Osteoblast (primary cell): ENCODE measurements at regions not wholly inside any gene's neighbourhood (a gene's known extent, or its start where the extent isn't known, plus 50 kb on each side); places are given as distances from the start of the nearest gene placed in this dataset.

Source experiments
- DNase-seq: peaks from one replicate; pipeline ENCODE4 v3.0.0; 2011; ENCODE audit warnings: low spot score, mixed read lengths; ENCODE audit not compliant: insufficient read length; ENCODE audit errors: missing footprints
- H2AFZ ChIP-seq: 2 replicates; pipeline ENCODE4 v1.6.0; 2011; ENCODE audit warnings: mild to moderate bottlenecking, low read length
- H3K27ac ChIP-seq: 2 replicates; pipeline ENCODE4 v1.5.1; 2011; ENCODE audit warnings: mild to moderate bottlenecking, low read depth, low read length, moderate library complexity
- H3K27me3 ChIP-seq: 2 replicates; pipeline ENCODE4 v1.6.0; 2012; ENCODE audit warnings: mild to moderate bottlenecking, control low read depth, inconsistent platforms, low read length, moderate library complexity; ENCODE audit not compliant: insufficient read depth
- H3K36me3 ChIP-seq: 2 replicates; pipeline ENCODE4 v1.5.1; 2011; ENCODE audit warnings: mild to moderate bottlenecking, low read length, control low read depth, moderate library complexity; ENCODE audit not compliant: insufficient read depth
- H3K4me1 ChIP-seq: 2 replicates; pipeline ENCODE4 v1.5.1; 2011; ENCODE audit warnings: mild to moderate bottlenecking, low read length, control low read depth, moderate library complexity; ENCODE audit not compliant: insufficient read depth
- H3K4me2 ChIP-seq: 2 replicates; pipeline ENCODE4 v1.6.0; 2011; ENCODE audit warnings: mild to moderate bottlenecking, low read length; ENCODE audit not compliant: insufficient read depth
- H3K4me3 ChIP-seq: fragments of 200-600 bp; sonication (generic); 3 replicates; pipeline ENCODE4 v1.5.1; 2012; ENCODE audit warnings: mild to moderate bottlenecking, low read length, inconsistent platforms; ENCODE audit not compliant: insufficient read depth
- H3K79me2 ChIP-seq: 2 replicates; pipeline ENCODE4 v1.6.0; 2012; ENCODE audit warnings: mild to moderate bottlenecking, low read length, control low read depth, inconsistent platforms; ENCODE audit not compliant: insufficient read depth
- H3K9me3 ChIP-seq: 2 replicates; pipeline ENCODE4 v1.5.1; 2011; ENCODE audit warnings: low read depth, low read length, control low read depth
- H4K20me1 ChIP-seq: 2 replicates; pipeline ENCODE4 v1.6.0; 2012; ENCODE audit warnings: mild to moderate bottlenecking, low read length, control low read depth; ENCODE audit not compliant: insufficient read depth
- TF ChIP-seq, protein P1 (sequence below): IDR thresholded peaks from 2 replicates; pipeline ENCODE4 v1.5.1; 2011; ENCODE audit warnings: mild to moderate bottlenecking, low read depth, low read length, moderate library complexity; ENCODE audit errors: extremely low read depth

DNA sequence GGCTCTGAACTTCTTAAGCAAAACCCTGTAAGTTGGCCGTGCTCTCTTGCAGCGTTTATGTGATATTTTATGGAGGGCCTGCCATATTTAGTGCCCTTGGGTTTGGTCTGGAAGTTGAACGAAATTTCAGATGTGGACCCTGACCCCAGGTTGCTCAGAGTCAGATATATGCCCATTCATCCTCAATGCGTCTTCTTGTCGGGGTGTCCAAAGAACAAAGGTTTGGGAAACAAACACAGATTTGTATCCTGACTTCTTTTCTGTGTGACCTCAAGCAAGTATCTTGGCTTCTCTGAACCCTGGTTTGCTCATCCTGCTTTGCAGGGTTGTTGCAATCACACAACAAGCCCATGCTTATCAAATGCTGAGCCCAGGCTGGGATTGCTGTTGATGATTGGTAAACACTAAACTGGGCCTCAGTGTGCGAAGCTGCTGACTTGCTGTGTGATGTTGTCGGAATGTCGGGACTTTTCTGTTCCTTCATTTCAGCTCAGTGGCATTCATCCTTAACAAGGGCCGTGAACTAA is 103.5 kb upstream of the PTPN1 start:
- Histone ChIP-seq H3K4me2 (no peak overlapping the region), H3K4me3 (no peak overlapping the region), H3K36me3 (no peaks in the 10 kb centered on the region), H4K20me1 (no peaks in the 10 kb centered on the region), H3K27me3 (peaks cover 7% of the 10 kb centered on the region), H3K9me3 (peaks cover 2% of the 10 kb centered on the region), H3K27ac (no peak overlapping the region), H3K79me2 (no peaks in the 10 kb centered on the region), H3K4me1 (no peaks in the 10 kb centered on the region), H2AFZ (no peak overlapping the region)
- no peak for DNase-seq
- TF ChIP-seq, protein P1, sequence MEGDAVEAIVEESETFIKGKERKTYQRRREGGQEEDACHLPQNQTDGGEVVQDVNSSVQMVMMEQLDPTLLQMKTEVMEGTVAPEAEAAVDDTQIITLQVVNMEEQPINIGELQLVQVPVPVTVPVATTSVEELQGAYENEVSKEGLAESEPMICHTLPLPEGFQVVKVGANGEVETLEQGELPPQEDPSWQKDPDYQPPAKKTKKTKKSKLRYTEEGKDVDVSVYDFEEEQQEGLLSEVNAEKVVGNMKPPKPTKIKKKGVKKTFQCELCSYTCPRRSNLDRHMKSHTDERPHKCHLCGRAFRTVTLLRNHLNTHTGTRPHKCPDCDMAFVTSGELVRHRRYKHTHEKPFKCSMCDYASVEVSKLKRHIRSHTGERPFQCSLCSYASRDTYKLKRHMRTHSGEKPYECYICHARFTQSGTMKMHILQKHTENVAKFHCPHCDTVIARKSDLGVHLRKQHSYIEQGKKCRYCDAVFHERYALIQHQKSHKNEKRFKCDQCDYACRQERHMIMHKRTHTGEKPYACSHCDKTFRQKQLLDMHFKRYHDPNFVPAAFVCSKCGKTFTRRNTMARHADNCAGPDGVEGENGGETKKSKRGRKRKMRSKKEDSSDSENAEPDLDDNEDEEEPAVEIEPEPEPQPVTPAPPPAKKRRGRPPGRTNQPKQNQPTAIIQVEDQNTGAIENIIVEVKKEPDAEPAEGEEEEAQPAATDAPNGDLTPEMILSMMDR, result no peak

DNA sequence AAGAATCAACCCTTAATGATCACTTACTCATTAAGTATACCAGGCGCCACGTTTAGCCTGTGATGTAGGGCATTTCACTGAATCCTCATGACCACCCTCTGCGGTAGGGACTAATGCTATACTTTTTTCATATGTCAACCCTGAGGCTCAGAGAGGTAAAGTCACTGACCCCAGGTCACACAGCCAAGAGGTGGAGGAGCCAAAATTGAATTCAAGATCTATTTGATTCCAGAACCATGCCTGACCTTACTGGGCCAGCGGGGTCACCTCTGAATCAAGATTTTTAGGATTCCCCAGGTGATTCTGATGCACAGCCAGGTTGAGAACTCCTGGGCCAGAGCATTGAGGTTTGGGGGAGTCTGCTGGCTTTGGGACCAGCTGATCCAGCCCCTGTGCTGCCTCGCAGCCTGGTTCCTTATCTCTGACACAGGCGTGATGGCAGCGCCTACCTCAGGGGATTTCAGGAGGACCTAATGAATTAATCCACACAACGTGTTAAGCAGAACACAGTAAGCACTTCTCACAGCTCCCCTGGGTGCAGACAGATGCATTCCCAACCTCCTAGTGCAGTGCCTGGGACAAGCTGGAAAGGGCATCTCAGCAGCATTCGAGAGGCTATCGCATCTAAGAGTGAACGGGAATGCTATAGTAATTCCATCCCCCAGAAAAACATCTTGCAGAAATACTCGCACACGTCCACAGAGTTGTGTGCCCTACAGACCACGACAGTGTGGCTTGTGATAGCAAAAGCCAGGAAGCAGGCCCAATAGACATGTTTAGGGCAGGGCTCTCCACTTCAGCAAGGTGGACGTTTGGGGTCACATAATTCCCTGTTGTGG is 101.4 kb upstream of the PTPN1 start:
- H3K79me2 ChIP-seq, result no peaks in the 10 kb centered on the region
- no peak overlapping the region for H3K27ac ChIP-seq
- H3K27me3 ChIP-seq, result peaks cover 7% of the 10 kb centered on the region
- H3K4me1 ChIP-seq, result no peaks in the 10 kb centered on the region
- DNase-seq, result no peak
- H3K4me3 ChIP-seq, result no peak overlapping the region
- no peaks in the 10 kb centered on the region for H4K20me1 ChIP-seq
- H3K36me3 ChIP-seq, result no peaks in the 10 kb centered on the region
- TF ChIP-seq, protein P1, result no peak
- no peak overlapping the region for H3K4me2 ChIP-seq
- H3K9me3 ChIP-seq, result peaks cover 2% of the 10 kb centered on the region
- H2AFZ ChIP-seq, result no peak overlapping the region

DNA sequence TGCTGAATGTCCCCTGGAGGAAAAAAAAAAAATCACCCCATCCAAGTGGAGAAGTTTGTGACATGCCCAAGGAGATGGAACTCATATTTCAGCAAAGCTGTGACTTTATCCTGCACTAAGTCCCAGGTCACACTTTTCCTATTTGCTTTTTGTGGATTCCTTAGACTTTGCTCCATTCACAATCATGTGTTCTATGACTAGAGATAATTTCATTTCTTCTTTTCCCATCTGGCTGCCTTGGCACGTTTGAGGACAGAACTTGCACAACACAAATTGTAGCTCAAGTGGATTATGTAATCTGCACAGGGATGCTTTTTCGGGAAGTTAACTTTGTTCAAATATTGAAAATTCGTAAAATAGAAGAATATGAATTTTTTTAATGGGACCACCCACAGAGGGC is 100.7 kb upstream of the PTPN1 start:
- TF ChIP-seq, protein P1, result no peak
- Histone ChIP-seq H3K9me3 (peaks cover 2% of the 10 kb centered on the region), H3K27me3 (peaks cover under 1% of the 10 kb centered on the region), H3K4me1 (no peaks in the 10 kb centered on the region), H4K20me1 (no peaks in the 10 kb centered on the region), H2AFZ (no peak overlapping the region), H3K4me2 (no peak overlapping the region), H3K4me3 (no peak overlapping the region), H3K79me2 (no peaks in the 10 kb centered on the region), H3K27ac (no peak overlapping the region), H3K36me3 (no peaks in the 10 kb centered on the region)
- DNase-seq, result no peak

DNA sequence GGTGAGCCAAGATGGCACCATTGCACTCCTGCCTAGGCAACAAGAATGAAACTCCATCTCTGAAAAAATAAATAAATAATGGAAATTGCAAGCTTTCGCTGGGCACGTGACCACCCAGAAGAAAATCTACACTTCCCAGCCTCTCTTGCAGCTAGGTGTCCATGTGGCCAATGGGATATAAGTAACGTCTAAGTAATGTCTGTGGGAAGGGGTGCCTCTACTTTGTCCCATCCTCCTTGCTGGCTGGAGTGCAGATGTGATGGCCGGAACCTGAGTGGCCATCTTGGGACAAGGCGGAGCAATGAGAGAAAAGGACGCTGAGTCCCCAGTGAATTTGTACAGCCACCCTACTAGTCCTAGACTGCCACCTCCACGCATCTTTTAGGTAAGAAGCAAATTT is 99.8 kb upstream of the PTPN1 start:
- Histone ChIP-seq H3K36me3 (no peaks in the 10 kb centered on the region), H3K9me3 (peaks cover 2% of the 10 kb centered on the region), H3K79me2 (no peaks in the 10 kb centered on the region), H3K4me2 (no peak overlapping the region), H3K4me1 (peaks cover 5% of the 10 kb centered on the region), H4K20me1 (no peaks in the 10 kb centered on the region), H3K4me3 (no peak overlapping the region), H2AFZ (no peak overlapping the region), H3K27ac (no peak overlapping the region), H3K27me3 (no peaks in the 10 kb centered on the region)
- no peak for DNase-seq
- TF ChIP-seq, protein P1, result no peak
